ENCODE measurements at regions not wholly inside any gene's neighbourhood (a gene's known extent, or its start where the extent isn't known, plus 50 kb on each side); places are given as distances from the start of the nearest gene placed in this dataset.

- POLR2A ChIA-PET: no interaction called here
- no peaks in the 10 kb centered on the region for H3K27me3 Mint-ChIP-seq
- no peak for DNase-seq
- H3K27ac Mint-ChIP-seq: no peak overlapping the region
- H3K4me1 Mint-ChIP-seq: no peaks in the 10 kb centered on the region
- H3K4me3 Mint-ChIP-seq: no peak overlapping the region
- H3K9me3 Mint-ChIP-seq: no peaks in the 10 kb centered on the region
- CTCF ChIA-PET: no interaction called here
- H3K36me3 Mint-ChIP-seq (ENCODE audit: low read depth): no peaks in the 10 kb centered on the region
These were observed 1294.7 kb downstream of the ZPLD1 start for GRCh38 chr3:103729547-103729946.

- Mint-ChIP-seq H3K4me1 (no peaks in the 10 kb centered on the region), H3K27ac (no peak overlapping the region), H3K36me3 (ENCODE audit: low read depth) (no peaks in the 10 kb centered on the region), H3K9me3 (no peaks in the 10 kb centered on the region), H3K4me3 (no peak overlapping the region), H3K27me3 (no peaks in the 10 kb centered on the region)
- POLR2A ChIA-PET: no interaction called here
- DNase-seq: no peak
- CTCF ChIA-PET: no interaction called here
These were observed 1295.9 kb downstream of the ZPLD1 start for GRCh38 chr3:103730744-103731143.

- ChIA-PET CTCF (no interaction called here), POLR2A (no interaction called here)
- Mint-ChIP-seq H3K4me3 (no peak overlapping the region), H3K4me1 (no peaks in the 10 kb centered on the region), H3K9me3 (no peaks in the 10 kb centered on the region), H3K36me3 (ENCODE audit: low read depth) (no peaks in the 10 kb centered on the region), H3K27ac (no peak overlapping the region), H3K27me3 (no peaks in the 10 kb centered on the region)
- no peak for DNase-seq
These were observed 1318.2 kb downstream of the ZPLD1 start for GRCh38 chr3:103752986-103753385.

GRCh38 chr3:103767635-103768034, 1332.8 kb downstream of the ZPLD1 start:
- no peaks in the 10 kb centered on the region for H3K36me3 Mint-ChIP-seq (ENCODE audit: low read depth)
- CTCF ChIA-PET: no interaction called here
- H3K4me1 Mint-ChIP-seq: no peaks in the 10 kb centered on the region
- POLR2A ChIA-PET: no interaction called here
- no peak overlapping the region for H3K27ac Mint-ChIP-seq
- DNase-seq: no peak
- no peaks in the 10 kb centered on the region for H3K9me3 Mint-ChIP-seq
- H3K27me3 Mint-ChIP-seq: no peaks in the 10 kb centered on the region
- no peak overlapping the region for H3K4me3 Mint-ChIP-seq

- H3K4me3 Mint-ChIP-seq: no peak overlapping the region
- no peaks in the 10 kb centered on the region for H3K27me3 Mint-ChIP-seq
- no peaks in the 10 kb centered on the region for H3K36me3 Mint-ChIP-seq (ENCODE audit: low read depth)
- ChIA-PET CTCF (no interaction called here), POLR2A (no interaction called here)
- no peak overlapping the region for H3K27ac Mint-ChIP-seq
- DNase-seq: no peak
- no peaks in the 10 kb centered on the region for H3K9me3 Mint-ChIP-seq
- H3K4me1 Mint-ChIP-seq: no peaks in the 10 kb centered on the region
These were observed 1350.2 kb downstream of the ZPLD1 start for GRCh38 chr3:103785017-103785416.

GRCh38 chr3:103785537-103785936, 1350.7 kb downstream of the ZPLD1 start:
- POLR2A ChIA-PET: no interaction called here
- Mint-ChIP-seq H3K27me3 (no peaks in the 10 kb centered on the region), H3K4me3 (no peak overlapping the region), H3K36me3 (ENCODE audit: low read depth) (no peaks in the 10 kb centered on the region), H3K27ac (no peak overlapping the region), H3K9me3 (no peaks in the 10 kb centered on the region), H3K4me1 (no peaks in the 10 kb centered on the region)
- CTCF ChIA-PET: no interaction called here
- no peak for DNase-seq

GRCh38 chr3:103786296-103786695, 1351.5 kb downstream of the ZPLD1 start:
- no peak for DNase-seq
- H3K27me3 Mint-ChIP-seq: no peaks in the 10 kb centered on the region
- no peak overlapping the region for H3K27ac Mint-ChIP-seq
- H3K4me1 Mint-ChIP-seq: no peaks in the 10 kb centered on the region
- no peaks in the 10 kb centered on the region for H3K9me3 Mint-ChIP-seq
- ChIA-PET POLR2A (no interaction called here), CTCF (no interaction called here)
- no peak overlapping the region for H3K4me3 Mint-ChIP-seq
- no peaks in the 10 kb centered on the region for H3K36me3 Mint-ChIP-seq (ENCODE audit: low read depth)

GRCh38 chr3:103787164-103787871, 1352.5 kb downstream of the ZPLD1 start:
- ChIA-PET POLR2A (no interaction called here), CTCF (no interaction called here)
- Mint-ChIP-seq H3K4me3 (no peak overlapping the region), H3K36me3 (ENCODE audit: low read depth) (no peaks in the 10 kb centered on the region), H3K27me3 (no peaks in the 10 kb centered on the region), H3K4me1 (no peaks in the 10 kb centered on the region), H3K9me3 (no peaks in the 10 kb centered on the region), H3K27ac (no peak overlapping the region)
- DNase-seq: no peak

GRCh38 chr3:103787879-103788278, 1353.1 kb downstream of the ZPLD1 start:
- POLR2A ChIA-PET: no interaction called here

GRCh38 chr3:103791786-103792515, 1357.1 kb downstream of the ZPLD1 start:
- DNase-seq: no peak
- no peaks in the 10 kb centered on the region for H3K27me3 Mint-ChIP-seq
- no peak overlapping the region for H3K4me3 Mint-ChIP-seq
- H3K27ac Mint-ChIP-seq: no peak overlapping the region
- ChIA-PET CTCF (no interaction called here), POLR2A (no interaction called here)
- H3K36me3 Mint-ChIP-seq (ENCODE audit: low read depth): no peaks in the 10 kb centered on the region
- no peaks in the 10 kb centered on the region for H3K9me3 Mint-ChIP-seq
- H3K4me1 Mint-ChIP-seq: no peaks in the 10 kb centered on the region

More at GRCh38 chr3:103787879-103788278, 1353.1 kb downstream of the ZPLD1 start:
- Mint-ChIP-seq H3K4me3 (no peak overlapping the region), H3K27ac (no peak overlapping the region), H3K9me3 (no peaks in the 10 kb centered on the region), H3K36me3 (ENCODE audit: low read depth) (no peaks in the 10 kb centered on the region), H3K4me1 (no peaks in the 10 kb centered on the region), H3K27me3 (no peaks in the 10 kb centered on the region)
- DNase-seq: no peak
- CTCF ChIA-PET: no interaction called here

- no peak overlapping the region for H3K4me3 Mint-ChIP-seq
These were observed 1359.8 kb downstream of the ZPLD1 start for GRCh38 chr3:103794656-103795055.

GRCh38 chr3:103796068-103796467, 1361.3 kb downstream of the ZPLD1 start:
- peaks cover 2% of the 10 kb centered on the region for H3K9me3 Mint-ChIP-seq
- no peaks in the 10 kb centered on the region for H3K27me3 Mint-ChIP-seq
- H3K4me3 Mint-ChIP-seq: no peak overlapping the region
- no peaks in the 10 kb centered on the region for H3K4me1 Mint-ChIP-seq
- H3K36me3 Mint-ChIP-seq (ENCODE audit: low read depth): no peaks in the 10 kb centered on the region
- POLR2A ChIA-PET: no interaction called here
- H3K27ac Mint-ChIP-seq: no peak overlapping the region
- CTCF ChIA-PET: no interaction called here
- no peak for DNase-seq

More at GRCh38 chr3:103794656-103795055, 1359.8 kb downstream of the ZPLD1 start:
- Mint-ChIP-seq H3K4me1 (no peaks in the 10 kb centered on the region), H3K36me3 (ENCODE audit: low read depth) (no peaks in the 10 kb centered on the region), H3K27me3 (no peaks in the 10 kb centered on the region), H3K9me3 (peaks cover 2% of the 10 kb centered on the region), H3K27ac (no peak overlapping the region)
- CTCF ChIA-PET: no interaction called here
- DNase-seq: no peak
- POLR2A ChIA-PET: no interaction called here

- peaks cover 2% of the 10 kb centered on the region for H3K9me3 Mint-ChIP-seq
- ChIA-PET POLR2A (no interaction called here), CTCF (no interaction called here)
- H3K27me3 Mint-ChIP-seq: no peaks in the 10 kb centered on the region
- H3K27ac Mint-ChIP-seq: no peak overlapping the region
- H3K36me3 Mint-ChIP-seq (ENCODE audit: low read depth): no peaks in the 10 kb centered on the region
- DNase-seq: no peak
- no peak overlapping the region for H3K4me3 Mint-ChIP-seq
- H3K4me1 Mint-ChIP-seq: no peaks in the 10 kb centered on the region
These were observed 1369.0 kb downstream of the ZPLD1 start for GRCh38 chr3:103803787-103804186.

- H3K27ac Mint-ChIP-seq: no peak overlapping the region
- H3K4me3 Mint-ChIP-seq: no peak overlapping the region
- ChIA-PET CTCF (no interaction called here), POLR2A (no interaction called here)
- H3K27me3 Mint-ChIP-seq: no peaks in the 10 kb centered on the region
- no peak for DNase-seq
- H3K4me1 Mint-ChIP-seq: no peaks in the 10 kb centered on the region
- peaks cover 11% of the 10 kb centered on the region for H3K9me3 Mint-ChIP-seq
- no peaks in the 10 kb centered on the region for H3K36me3 Mint-ChIP-seq (ENCODE audit: low read depth)
These were observed 1375.4 kb downstream of the ZPLD1 start for GRCh38 chr3:103810167-103810566.

Measured in activated CD4-positive, alpha-beta T cell treated with anti-CD3 and anti-CD28 coated beads, Interleukin-2, amount 10 ng/mL, durations not matched to agents 7 days and 5 days (primary cell).